ENCODE measurements at regions not wholly inside any gene's neighbourhood (a gene's known extent, or its start where the extent isn't known, plus 50 kb on each side); places are given as distances from the start of the nearest gene placed in this dataset.

DNA sequence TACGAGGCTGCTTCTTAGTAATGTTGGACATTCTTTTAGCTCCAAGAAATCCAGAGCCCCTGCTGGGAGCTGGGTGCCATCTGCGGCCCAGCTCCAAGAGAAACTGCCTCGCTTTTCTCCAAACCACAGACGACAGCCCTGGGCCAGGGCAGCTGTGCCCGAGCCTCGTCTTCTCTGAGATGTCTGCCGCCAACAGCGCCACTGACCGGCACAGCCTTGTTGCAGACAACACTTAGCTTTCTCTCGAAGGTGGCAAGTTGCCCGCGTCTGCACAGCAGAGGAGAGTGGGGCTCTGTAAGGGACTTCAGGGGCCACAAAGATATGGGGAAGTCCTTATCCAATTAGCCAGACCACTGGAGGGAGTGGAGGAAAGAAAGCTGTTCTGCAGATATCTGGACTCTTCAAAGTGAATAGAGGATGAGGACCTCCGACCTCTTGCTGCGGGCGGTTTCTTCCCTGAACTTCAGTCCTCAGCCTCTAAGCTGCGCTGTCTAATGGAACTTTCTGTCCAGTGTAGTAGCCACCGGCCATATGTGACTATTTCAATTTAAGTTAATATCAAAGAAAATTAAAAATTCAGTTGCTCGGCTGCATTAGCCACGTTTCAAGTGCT is 63.9 kb upstream of the DISP3 start:
- DNase-seq, result no peak

DNA sequence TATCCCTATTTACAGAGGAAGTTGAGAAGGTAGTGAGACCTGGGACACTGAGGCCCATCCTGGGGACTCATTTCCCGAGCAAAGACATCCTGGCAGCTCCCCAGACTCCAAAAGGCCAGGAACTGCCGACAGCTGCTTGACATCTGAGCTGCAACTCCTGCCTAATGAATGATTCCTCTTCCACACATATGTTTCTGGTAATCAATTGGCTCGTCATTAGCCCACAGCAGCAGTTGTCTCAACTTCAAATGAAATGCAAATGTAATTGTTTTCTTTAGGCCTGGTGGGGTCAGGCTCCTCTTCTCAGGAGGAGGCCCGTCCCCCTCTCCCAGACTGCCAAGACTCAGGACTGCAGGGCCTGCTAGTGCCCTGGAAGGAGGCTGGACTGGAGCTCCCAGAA is 61.8 kb upstream of the DISP3 start:
- no peak for DNase-seq

- no peak for DNase-seq
Measured at GRCh38 chr1:11418056-11418455, 60.9 kb upstream of the DISP3 start.

DNA sequence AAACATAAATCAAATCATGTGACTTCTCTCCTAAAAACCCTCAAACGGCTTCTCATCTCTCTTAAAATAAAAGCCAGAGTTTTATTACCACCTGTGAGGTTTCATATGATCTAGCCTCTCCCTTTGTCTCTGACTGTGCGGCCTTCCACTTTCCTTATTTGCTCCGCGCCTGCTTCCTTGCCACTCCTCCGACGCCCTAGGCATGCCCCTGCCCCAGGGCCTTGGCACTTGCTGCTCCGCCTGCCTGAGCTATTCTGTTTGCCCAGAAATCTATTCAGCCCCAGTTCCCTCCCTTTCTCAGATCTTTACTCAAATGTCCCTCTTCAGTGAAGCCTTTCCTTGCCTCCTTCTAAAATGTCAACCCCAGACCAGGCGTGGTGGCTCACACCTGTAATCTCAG is 57.5 kb upstream of the DISP3 start:
- DNase-seq, result no peak

- no peak for DNase-seq
Measured at GRCh38 chr1:11422686-11423085, 56.3 kb upstream of the DISP3 start.

- DNase-seq, result no peak
Measured at GRCh38 chr1:11426617-11427016, 52.3 kb upstream of the DISP3 start.

- no peak for DNase-seq
Measured at GRCh38 chr1:11428789-11429188, 50.2 kb upstream of the DISP3 start.

Data from NCI-H2227 treated with DMSO at 0.1 percent for 48 hours (cell line).